Cerebellar nuclear complex (tissue), 1 donor: ENCODE measurements at regions not wholly inside any gene's neighbourhood (a gene's known extent, or its start where the extent isn't known, plus 50 kb on each side); places are given as distances from the start of the nearest gene placed in this dataset.
"Not testable (repeated sequence)": the region's sequence is repeated elsewhere in the genome, so short reads cannot be mapped to it uniquely, and the experiment has no call there.

ENCODE experiments used
- DNase-seq, 2 experiments: peaks; one replicate each; lab custom pipeline; 2025; lab: John Stamatoyannopoulos, UW

GRCh38 chrX:99091459-99091858 is 1318.6 kb downstream of the PCDH19 start:
- no peak for DNase-seq

GRCh38 chrX:99078301-99078700 is 1331.8 kb downstream of the PCDH19 start:
- no peak for DNase-seq

GRCh38 chrX:99077099-99077498 is 1333.0 kb downstream of the PCDH19 start:
- DNase-seq, result no peak

- no peak for DNase-seq
Measured at GRCh38 chrX:99073551-99073950, 1336.5 kb downstream of the PCDH19 start.

- DNase-seq, result no peak
Measured at GRCh38 chrX:99051639-99052038, 1358.4 kb downstream of the PCDH19 start.

- DNase-seq, result no peak
Measured at GRCh38 chrX:99033226-99033901, 1376.7 kb downstream of the PCDH19 start.

- no peak for DNase-seq
Measured at GRCh38 chrX:99010957-99011356, 1399.1 kb downstream of the PCDH19 start.

- DNase-seq, result no peak
Measured at GRCh38 chrX:99001286-99001685, 1408.8 kb downstream of the PCDH19 start.

- DNase-seq, result no peak
Measured at GRCh38 chrX:98962996-98963395, 1447.1 kb downstream of the PCDH19 start.

- no peak for DNase-seq
Measured at GRCh38 chrX:98956014-98956413, 1454.1 kb downstream of the PCDH19 start.

GRCh38 chrX:98939456-98939855 is 1470.6 kb downstream of the PCDH19 start:
- DNase-seq, result no peak

GRCh38 chrX:98931216-98931615 is 1478.9 kb downstream of the PCDH19 start:
- no peak for DNase-seq

- no peak for DNase-seq
Measured at GRCh38 chrX:98924511-98924910, 1485.6 kb downstream of the PCDH19 start.

- DNase-seq, result no peak
Measured at GRCh38 chrX:98897191-98897590, 1512.9 kb downstream of the PCDH19 start.

GRCh38 chrX:98850639-98851038 is 1559.4 kb downstream of the PCDH19 start:
- not testable (repeated sequence) for DNase-seq
